ENCODE measurements at regions not wholly inside any gene's neighbourhood (a gene's known extent, or its start where the extent isn't known, plus 50 kb on each side); places are given as distances from the start of the nearest gene placed in this dataset.

DNA sequence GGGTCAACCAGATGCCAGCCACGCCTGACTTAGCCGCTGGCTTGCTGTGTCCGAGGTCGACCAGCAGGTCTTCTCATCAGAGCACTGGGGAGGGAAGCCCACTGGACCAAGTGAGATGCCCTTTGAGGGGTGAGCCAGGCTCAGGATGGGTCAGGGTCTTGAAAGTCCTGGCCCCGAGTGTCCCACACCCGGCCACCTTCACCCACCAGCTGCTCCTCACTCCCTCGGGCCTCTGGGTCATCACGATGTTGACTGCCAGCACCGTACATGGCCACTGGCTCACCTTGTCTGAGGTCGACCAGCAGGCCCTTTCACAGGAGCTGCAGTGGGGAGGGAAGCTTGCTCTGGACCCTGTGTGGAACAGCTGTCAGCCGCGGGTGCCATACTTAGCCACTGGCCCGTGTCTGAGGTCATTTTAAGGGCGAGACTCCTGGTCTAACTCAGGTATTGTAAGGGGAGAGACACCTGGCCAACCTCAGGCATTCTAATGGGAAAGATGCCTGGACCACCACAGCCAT lies 1361.3 kb downstream of the UQCRFS1 start:
- no peak for DNase-seq (ENCODE audit: low read depth)
- TF ChIP-seq, protein P1, sequence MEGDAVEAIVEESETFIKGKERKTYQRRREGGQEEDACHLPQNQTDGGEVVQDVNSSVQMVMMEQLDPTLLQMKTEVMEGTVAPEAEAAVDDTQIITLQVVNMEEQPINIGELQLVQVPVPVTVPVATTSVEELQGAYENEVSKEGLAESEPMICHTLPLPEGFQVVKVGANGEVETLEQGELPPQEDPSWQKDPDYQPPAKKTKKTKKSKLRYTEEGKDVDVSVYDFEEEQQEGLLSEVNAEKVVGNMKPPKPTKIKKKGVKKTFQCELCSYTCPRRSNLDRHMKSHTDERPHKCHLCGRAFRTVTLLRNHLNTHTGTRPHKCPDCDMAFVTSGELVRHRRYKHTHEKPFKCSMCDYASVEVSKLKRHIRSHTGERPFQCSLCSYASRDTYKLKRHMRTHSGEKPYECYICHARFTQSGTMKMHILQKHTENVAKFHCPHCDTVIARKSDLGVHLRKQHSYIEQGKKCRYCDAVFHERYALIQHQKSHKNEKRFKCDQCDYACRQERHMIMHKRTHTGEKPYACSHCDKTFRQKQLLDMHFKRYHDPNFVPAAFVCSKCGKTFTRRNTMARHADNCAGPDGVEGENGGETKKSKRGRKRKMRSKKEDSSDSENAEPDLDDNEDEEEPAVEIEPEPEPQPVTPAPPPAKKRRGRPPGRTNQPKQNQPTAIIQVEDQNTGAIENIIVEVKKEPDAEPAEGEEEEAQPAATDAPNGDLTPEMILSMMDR (IDR thresholded peaks at IDR 0.05; ENCODE audit: control insufficient read depth, insufficient read depth, low read depth, low read length, missing control alignments) = no peak
- no peak overlapping the region for H3K4me3 ChIP-seq (ENCODE audit: control insufficient read depth, low read depth, low read length)

DNA sequence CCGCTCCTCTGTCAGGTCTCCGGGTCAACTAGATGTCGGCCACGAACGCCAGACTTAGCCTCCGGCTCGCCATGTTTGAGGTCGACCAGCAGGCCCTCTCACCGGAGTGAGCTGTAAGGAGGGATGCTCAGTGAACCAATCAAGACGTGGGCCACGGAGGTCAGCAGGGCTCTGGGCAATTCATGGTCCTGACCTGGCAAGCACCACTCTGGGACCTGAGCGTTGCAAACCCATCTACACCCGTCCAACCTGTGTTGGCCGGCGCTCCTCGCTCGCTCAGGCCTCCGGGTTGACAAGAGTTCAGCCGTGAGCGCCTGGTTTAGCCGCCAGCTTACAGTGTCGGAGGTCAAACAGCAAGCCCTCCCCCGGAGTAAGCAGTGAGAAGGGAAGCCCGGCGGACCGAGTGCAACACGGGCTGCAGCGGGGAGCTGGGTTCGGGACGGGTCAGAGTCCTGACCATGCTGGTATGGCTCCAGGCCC lies 1361.9 kb downstream of the UQCRFS1 start:
- TF ChIP-seq, protein P1 (IDR thresholded peaks at IDR 0.05; ENCODE audit: control insufficient read depth, insufficient read depth, low read depth, low read length, missing control alignments) = no peak
- no peak overlapping the region for H3K4me3 ChIP-seq (ENCODE audit: control insufficient read depth, low read depth, low read length)
- no peak for DNase-seq (ENCODE audit: low read depth)

DNA sequence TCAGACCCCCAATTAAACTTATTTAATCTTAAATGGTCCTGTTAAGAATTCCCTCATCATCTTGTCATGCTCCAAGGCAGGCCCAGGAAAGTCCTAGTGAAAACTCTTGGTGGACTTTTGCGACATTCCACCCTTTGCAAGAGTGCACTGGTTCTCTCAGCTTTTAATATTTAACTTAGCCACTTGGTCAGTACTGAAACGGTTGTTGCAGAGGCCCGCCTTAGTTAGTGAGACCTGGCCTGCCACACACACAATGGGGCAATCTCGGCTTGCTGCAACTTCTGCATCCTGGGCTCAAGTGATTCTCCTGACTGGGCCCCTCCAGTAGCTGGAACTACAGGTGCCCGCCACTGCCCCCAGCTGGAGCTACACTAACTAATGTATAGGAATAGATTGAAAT lies 1366.0 kb downstream of the UQCRFS1 start:
- TF ChIP-seq, protein P1 (IDR thresholded peaks at IDR 0.05; ENCODE audit: control insufficient read depth, insufficient read depth, low read depth, low read length, missing control alignments) = no peak
- H3K4me3 ChIP-seq (ENCODE audit: control insufficient read depth, low read depth, low read length) = no peak overlapping the region
- no peak for DNase-seq (ENCODE audit: low read depth)

DNA sequence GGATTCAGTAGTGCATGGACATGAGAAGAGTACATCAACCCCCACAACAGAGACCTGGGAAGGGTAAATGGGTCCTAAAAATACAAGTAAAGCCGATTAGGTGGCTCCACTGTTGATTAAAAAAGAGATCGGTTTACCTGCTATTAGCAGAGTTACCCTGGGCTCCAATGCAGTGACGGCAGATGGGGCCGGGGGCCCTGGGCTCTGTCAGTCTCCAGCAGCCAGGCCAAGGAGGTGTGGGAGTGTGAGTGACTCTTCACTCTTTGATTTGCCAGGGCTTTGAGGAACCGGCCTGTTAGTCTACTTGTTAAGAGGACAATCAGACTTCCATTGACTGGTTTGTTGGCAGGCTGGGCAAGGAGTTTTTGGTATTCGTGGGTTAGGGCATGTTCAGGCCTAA lies 1368.7 kb downstream of the UQCRFS1 start:
- DNase-seq (ENCODE audit: low read depth) = no peak
- H3K4me3 ChIP-seq (ENCODE audit: control insufficient read depth, low read depth, low read length) = no peak overlapping the region
- TF ChIP-seq, protein P1 (IDR thresholded peaks at IDR 0.05; ENCODE audit: control insufficient read depth, insufficient read depth, low read depth, low read length, missing control alignments) = no peak

DNA sequence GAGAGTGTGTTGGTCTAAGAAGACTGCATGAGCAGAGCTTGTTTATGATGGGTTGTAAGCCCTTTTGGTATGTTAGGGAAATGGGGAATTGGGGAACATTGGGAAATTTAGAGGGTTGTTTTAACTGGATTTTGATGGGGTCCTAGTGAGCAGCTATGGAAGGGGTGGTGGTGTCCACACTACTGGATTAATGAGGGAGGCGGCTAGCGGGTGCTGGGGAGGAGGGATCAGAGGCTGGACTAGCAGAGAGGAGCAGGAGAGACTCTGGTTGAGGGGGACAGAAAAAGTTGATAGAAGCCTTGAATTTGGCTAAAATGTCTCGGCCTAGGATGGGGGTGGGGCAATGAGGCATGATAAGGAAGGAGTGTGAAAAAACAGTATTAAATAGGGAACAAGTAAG lies 1369.1 kb downstream of the UQCRFS1 start:
- no peak overlapping the region for H3K4me3 ChIP-seq (ENCODE audit: control insufficient read depth, low read depth, low read length)
- no peak for DNase-seq (ENCODE audit: low read depth)
- TF ChIP-seq, protein P1 (IDR thresholded peaks at IDR 0.05; ENCODE audit: control insufficient read depth, insufficient read depth, low read depth, low read length, missing control alignments) = no peak

DNA sequence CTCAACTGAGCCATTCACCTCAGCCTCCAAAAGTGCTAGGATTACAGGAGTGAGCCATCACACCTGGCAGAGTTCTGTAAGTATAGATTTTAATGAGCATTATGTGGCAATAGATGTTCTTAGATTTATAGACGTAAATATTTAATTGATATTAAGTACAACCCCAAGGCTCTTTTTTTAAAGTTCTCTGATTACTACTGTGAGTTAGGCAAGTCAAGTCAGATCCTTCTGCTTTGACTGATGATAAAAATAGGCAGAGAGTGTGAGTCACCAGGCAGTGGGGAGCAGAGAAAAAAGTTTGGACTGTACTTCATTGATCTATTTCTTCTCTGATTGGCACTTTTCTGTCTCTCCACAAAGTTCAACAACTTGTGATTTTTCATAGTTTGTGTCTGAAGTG lies 1379.9 kb downstream of the UQCRFS1 start:
- no peak for DNase-seq (ENCODE audit: low read depth)
- TF ChIP-seq, protein P1 (IDR thresholded peaks at IDR 0.05; ENCODE audit: control insufficient read depth, insufficient read depth, low read depth, low read length, missing control alignments) = no peak
- H3K4me3 ChIP-seq (ENCODE audit: control insufficient read depth, low read depth, low read length) = no peak overlapping the region

DNA sequence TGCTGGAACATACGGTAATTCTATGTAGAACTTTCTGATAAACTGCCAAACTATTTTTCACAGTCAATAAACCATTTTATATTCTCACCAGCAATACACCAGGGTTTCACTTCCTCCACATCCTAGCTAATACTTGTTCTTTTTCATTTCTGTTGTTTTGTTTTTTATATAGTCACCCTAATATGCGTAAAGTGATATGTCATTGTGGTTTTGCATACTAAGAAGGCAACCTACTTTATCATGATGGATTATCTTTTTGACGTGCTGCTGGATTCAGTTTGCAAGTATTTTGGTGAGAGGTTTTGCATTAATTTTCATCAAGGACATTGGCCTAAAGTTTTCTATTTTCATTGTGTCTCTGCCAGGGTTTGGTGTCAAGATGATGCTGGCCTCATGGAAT lies 1384.1 kb downstream of the UQCRFS1 start:
- no peak overlapping the region for H3K4me3 ChIP-seq (ENCODE audit: control insufficient read depth, low read depth, low read length)
- no peak for DNase-seq (ENCODE audit: low read depth)
- TF ChIP-seq, protein P1 (IDR thresholded peaks at IDR 0.05; ENCODE audit: control insufficient read depth, insufficient read depth, low read depth, low read length, missing control alignments) = no peak
